Endodermal cell (in vitro differentiated cells): ENCODE measurements at regions not wholly inside any gene's neighbourhood (a gene's known extent, or its start where the extent isn't known, plus 50 kb on each side); places are given as distances from the start of the nearest gene placed in this dataset.
A peak's percentile ranks its signal among the peaks of the same experiment; 100 is the strongest.

Experiments
- DNase-seq: peaks from one replicate; pipeline ENCODE4 v3.0.0-alpha.2; 2017
- H3K27ac ChIP-seq: 2 replicates; pipeline ENCODE4 v1.5.1; 2013; ENCODE audit warnings: mild to moderate bottlenecking, low read depth, low read length, moderate library complexity
- H3K27me3 ChIP-seq: 2 replicates; pipeline ENCODE4 v1.6.1; 2013; ENCODE audit warnings: mild to moderate bottlenecking, low read length, moderate library complexity; ENCODE audit not compliant: insufficient read depth, control insufficient read depth, poor library complexity, severe bottlenecking
- H3K36me3 ChIP-seq: 2 replicates; pipeline ENCODE4 v1.7.0; 2013; ENCODE audit warnings: mild to moderate bottlenecking, low read length, moderate library complexity; ENCODE audit not compliant: control insufficient read depth, insufficient read depth
- H3K4me1 ChIP-seq: one replicate; pipeline ENCODE4 v1.7.0; 2013; ENCODE audit warnings: low read length; ENCODE audit not compliant: control insufficient read depth, insufficient read depth
- H3K4me3 ChIP-seq: 2 replicates; pipeline ENCODE4 v1.5.1; 2013; ENCODE audit warnings: mild to moderate bottlenecking, low read length, moderate library complexity
- H3K9ac ChIP-seq: 2 replicates; pipeline ENCODE4 v1.6.1; 2013; ENCODE audit warnings: mild to moderate bottlenecking, low read length, moderate library complexity; ENCODE audit not compliant: poor library complexity, severe bottlenecking; ENCODE audit errors: extremely low read depth
- H3K9me3 ChIP-seq: 2 replicates; pipeline ENCODE4 v1.6.1; 2013; ENCODE audit warnings: mild to moderate bottlenecking, low read length, moderate library complexity; ENCODE audit not compliant: control insufficient read depth
- H3K27ac Mint-ChIP-seq: 2 replicates; pipeline ENCODE4 v1.8.0; 2020; ENCODE audit warnings: mixed read lengths
- H3K27me3 Mint-ChIP-seq: 2 replicates; pipeline ENCODE4 v1.8.0; 2021; ENCODE audit warnings: mild to moderate bottlenecking, mixed read lengths; ENCODE audit not compliant: insufficient read depth
- H3K36me3 Mint-ChIP-seq: 2 replicates; pipeline ENCODE4 v1.8.0; 2020; ENCODE audit warnings: low read depth, mixed read lengths
- H3K4me1 Mint-ChIP-seq: 2 replicates; pipeline ENCODE4 v1.8.0; 2020; ENCODE audit warnings: mixed read lengths
- H3K4me3 Mint-ChIP-seq: 2 replicates; pipeline ENCODE4 v1.8.0; 2020; ENCODE audit warnings: mild to moderate bottlenecking, moderate library complexity, mixed read lengths
- H3K9me3 Mint-ChIP-seq: 2 replicates; pipeline ENCODE4 v1.8.0; 2020; ENCODE audit warnings: mild to moderate bottlenecking, mixed read lengths
- WGBS, 2 experiments: methylation state at CpG; one replicate each; pipeline versions ENCODE4 v1.1.5 to v1.1.7; 2013; ENCODE audit warnings: missing lambda C conversion rate in 2 of 2, mixed read lengths in 1 of 2; ENCODE audit not compliant: insufficient coverage in 1 of 2, insufficient read length in 1 of 2; 5-methylcytosine and 5-hydroxymethylcytosine counted together
- TF ChIP-seq, protein P1 (sequence below): fragments of 200-600 bp; sonication (generic); conservative IDR thresholded peaks from 2 replicates; pipeline ENCODE4 v1.5.0; 2021; ENCODE audit warnings: antibody characterized with exemption, mild to moderate bottlenecking

DNA sequence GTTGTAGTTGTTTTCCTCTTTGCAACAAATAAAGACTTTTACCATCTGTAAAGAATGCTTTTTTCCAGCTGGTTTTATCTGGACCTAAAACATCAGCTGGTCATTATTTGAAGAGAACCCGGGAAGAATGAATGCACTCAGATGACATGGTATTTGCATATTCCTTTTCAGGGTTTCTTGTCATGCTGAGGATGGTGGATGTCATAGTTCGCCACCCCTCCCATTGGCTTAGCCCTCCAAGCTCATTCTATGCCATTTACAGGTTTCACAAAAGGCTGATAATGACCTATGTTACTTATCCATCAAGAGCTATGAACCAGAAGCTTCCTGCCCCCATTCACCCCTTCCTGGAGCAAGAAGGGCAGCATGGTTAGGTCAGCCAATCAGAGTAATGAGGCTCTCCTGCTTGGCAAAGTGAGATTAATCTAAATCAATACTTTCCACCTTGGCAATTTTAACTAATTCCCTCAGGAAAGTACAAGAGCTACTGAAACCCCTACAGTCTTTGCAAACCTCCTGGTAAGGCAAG, 440.5 kb upstream of the TLE4 start:
- Histone ChIP-seq H3K9me3 (no peaks in the 10 kb centered on the region), H3K36me3 (no peaks in the 10 kb centered on the region), H3K4me1 (peaks cover 10% of the 10 kb centered on the region), H3K27ac (no peak overlapping the region), H3K9ac (no peak overlapping the region), H3K27me3 (no peaks in the 10 kb centered on the region), H3K4me3 (no peak overlapping the region)
- H3K27me3 Mint-ChIP-seq, result no peaks in the 10 kb centered on the region
- peak; percentile 55 for DNase-seq
- H3K4me3 Mint-ChIP-seq, result no peak overlapping the region
- 83 to 92% methylated on average over 2 of the region's 2 CpGs for WGBS, 2 experiments
- no peak overlapping the region for H3K27ac Mint-ChIP-seq
- H3K4me1 Mint-ChIP-seq, result peaks cover 28% of the 10 kb centered on the region
- H3K36me3 Mint-ChIP-seq, result no peaks in the 10 kb centered on the region
- no peaks in the 10 kb centered on the region for H3K9me3 Mint-ChIP-seq
- TF ChIP-seq, protein P1, sequence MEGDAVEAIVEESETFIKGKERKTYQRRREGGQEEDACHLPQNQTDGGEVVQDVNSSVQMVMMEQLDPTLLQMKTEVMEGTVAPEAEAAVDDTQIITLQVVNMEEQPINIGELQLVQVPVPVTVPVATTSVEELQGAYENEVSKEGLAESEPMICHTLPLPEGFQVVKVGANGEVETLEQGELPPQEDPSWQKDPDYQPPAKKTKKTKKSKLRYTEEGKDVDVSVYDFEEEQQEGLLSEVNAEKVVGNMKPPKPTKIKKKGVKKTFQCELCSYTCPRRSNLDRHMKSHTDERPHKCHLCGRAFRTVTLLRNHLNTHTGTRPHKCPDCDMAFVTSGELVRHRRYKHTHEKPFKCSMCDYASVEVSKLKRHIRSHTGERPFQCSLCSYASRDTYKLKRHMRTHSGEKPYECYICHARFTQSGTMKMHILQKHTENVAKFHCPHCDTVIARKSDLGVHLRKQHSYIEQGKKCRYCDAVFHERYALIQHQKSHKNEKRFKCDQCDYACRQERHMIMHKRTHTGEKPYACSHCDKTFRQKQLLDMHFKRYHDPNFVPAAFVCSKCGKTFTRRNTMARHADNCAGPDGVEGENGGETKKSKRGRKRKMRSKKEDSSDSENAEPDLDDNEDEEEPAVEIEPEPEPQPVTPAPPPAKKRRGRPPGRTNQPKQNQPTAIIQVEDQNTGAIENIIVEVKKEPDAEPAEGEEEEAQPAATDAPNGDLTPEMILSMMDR, result no peak

DNA sequence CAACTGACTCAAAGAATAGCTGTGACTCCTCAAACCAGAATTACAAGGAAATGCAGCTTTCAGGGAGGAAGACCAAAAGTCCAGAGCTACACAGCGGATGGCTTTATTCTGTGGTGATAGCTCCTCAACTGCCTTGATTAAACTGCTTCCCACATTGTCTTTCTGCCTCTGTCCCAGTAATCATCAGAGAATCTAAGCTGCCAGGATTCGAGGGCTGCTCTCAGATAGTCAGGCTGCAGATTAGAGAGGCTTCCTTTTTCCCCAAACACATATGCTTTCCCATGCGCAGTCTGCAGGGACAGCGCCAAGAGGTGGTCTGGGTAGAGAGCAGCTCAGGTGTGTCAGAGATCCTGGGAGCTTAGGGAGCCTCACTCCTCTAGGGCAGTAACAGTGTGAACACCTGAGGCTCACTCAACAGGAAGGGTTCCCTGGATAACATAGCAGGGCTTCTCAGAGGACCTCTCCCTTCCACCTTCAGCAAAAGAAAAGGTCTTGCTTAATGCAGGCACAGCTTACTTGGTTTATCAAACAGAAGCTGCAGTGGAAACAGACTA, 439.9 kb upstream of the TLE4 start:
- Mint-ChIP-seq H3K4me1 (peaks cover 28% of the 10 kb centered on the region), H3K9me3 (no peaks in the 10 kb centered on the region), H3K4me3 (no peak overlapping the region), H3K27me3 (no peaks in the 10 kb centered on the region), H3K36me3 (no peaks in the 10 kb centered on the region), H3K27ac (peak overlapping the region; percentile 50)
- TF ChIP-seq, protein P1, result no peak
- H3K27me3 ChIP-seq, result no peaks in the 10 kb centered on the region
- 83 to 90% methylated on average over 2 to 4 of the region's 4 CpGs for WGBS, 2 experiments
- no peaks in the 10 kb centered on the region for H3K36me3 ChIP-seq
- no peak overlapping the region for H3K27ac ChIP-seq
- no peaks in the 10 kb centered on the region for H3K9me3 ChIP-seq
- DNase-seq, result peak; percentile 67
- no peak overlapping the region for H3K9ac ChIP-seq
- no peak overlapping the region for H3K4me3 ChIP-seq
- peaks cover 10% of the 10 kb centered on the region for H3K4me1 ChIP-seq

DNA sequence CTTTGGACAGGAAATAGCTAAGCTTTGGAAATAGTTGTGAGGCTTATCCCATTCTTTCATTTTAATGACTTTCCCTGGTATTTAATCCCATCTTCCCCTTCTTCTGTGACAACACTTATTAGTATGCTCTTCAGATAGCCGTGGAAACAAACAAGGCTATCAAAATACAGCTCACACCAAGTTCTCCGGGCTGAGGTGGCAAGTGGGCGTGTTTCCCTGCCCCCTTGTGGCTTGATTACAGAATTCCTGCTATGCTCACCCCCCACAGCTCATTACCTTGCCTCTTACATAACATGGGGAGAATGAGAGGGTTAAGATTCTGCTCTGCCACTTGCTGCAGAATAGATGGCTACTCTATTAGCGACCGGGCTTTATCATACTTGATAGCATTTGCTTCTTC, 437.1 kb upstream of the TLE4 start:
- peak; percentile 83 for DNase-seq
- Mint-ChIP-seq H3K27ac (no peak overlapping the region), H3K27me3 (no peaks in the 10 kb centered on the region), H3K4me3 (no peak overlapping the region), H3K4me1 (peaks cover 27% of the 10 kb centered on the region), H3K9me3 (no peaks in the 10 kb centered on the region), H3K36me3 (no peaks in the 10 kb centered on the region)
- TF ChIP-seq, protein P1, result peak; percentile 76
- peaks cover 10% of the 10 kb centered on the region for H3K4me1 ChIP-seq
- no peak overlapping the region for H3K27ac ChIP-seq
- WGBS, 2 experiments, result 66 to 80% methylated on average over 1 to 5 of the region's 5 CpGs
- H3K9ac ChIP-seq, result no peak overlapping the region
- no peaks in the 10 kb centered on the region for H3K36me3 ChIP-seq
- H3K27me3 ChIP-seq, result no peaks in the 10 kb centered on the region
- H3K4me3 ChIP-seq, result no peak overlapping the region
- no peaks in the 10 kb centered on the region for H3K9me3 ChIP-seq
